ENCODE measurements at regions not wholly inside any gene's neighbourhood (a gene's known extent, or its start where the extent isn't known, plus 50 kb on each side); places are given as distances from the start of the nearest gene placed in this dataset.

- no peak for DNase-seq
Measured at GRCh38 chr1:4017636-4018365, 117.7 kb upstream of the C1orf174 start.

GRCh38 chr1:4018466-4019146, 118.5 kb upstream of the C1orf174 start:
- no peak for DNase-seq

- DNase-seq = no peak
Measured at GRCh38 chr1:4019147-4019521, 119.1 kb upstream of the C1orf174 start.

GRCh38 chr1:4019606-4020331, 119.7 kb upstream of the C1orf174 start:
- no peak for DNase-seq

- DNase-seq = no peak
Measured at GRCh38 chr1:4020449-4020848, 120.4 kb upstream of the C1orf174 start.

GRCh38 chr1:4021136-4021973, 121.3 kb upstream of the C1orf174 start:
- DNase-seq = no peak

GRCh38 chr1:4021974-4022268, 121.8 kb upstream of the C1orf174 start:
- DNase-seq = no peak

- no peak for DNase-seq
Measured at GRCh38 chr1:4022715-4023114, 122.6 kb upstream of the C1orf174 start.

- DNase-seq = no peak
Measured at GRCh38 chr1:4023678-4024077, 123.6 kb upstream of the C1orf174 start.

GRCh38 chr1:4024811-4025210, 124.7 kb upstream of the C1orf174 start:
- no peak for DNase-seq

GRCh38 chr1:4025752-4026151, 125.7 kb upstream of the C1orf174 start:
- DNase-seq = no peak

- no peak for DNase-seq
Measured at GRCh38 chr1:4027008-4027407, 126.9 kb upstream of the C1orf174 start.

GRCh38 chr1:4027492-4028138, 127.5 kb upstream of the C1orf174 start:
- DNase-seq = no peak

- DNase-seq = no peak
Measured at GRCh38 chr1:4028139-4028501, 128.0 kb upstream of the C1orf174 start.

GRCh38 chr1:4029376-4029775, 129.3 kb upstream of the C1orf174 start:
- no peak for DNase-seq

GRCh38 chr1:4032571-4032970, 132.5 kb upstream of the C1orf174 start:
- no peak for DNase-seq

- no peak for DNase-seq
Measured at GRCh38 chr1:4033129-4033676, 133.1 kb upstream of the C1orf174 start.

- no peak for DNase-seq
Measured at GRCh38 chr1:4033713-4034112, 133.6 kb upstream of the C1orf174 start.

- DNase-seq = no peak
Measured at GRCh38 chr1:4034318-4034887, 134.3 kb upstream of the C1orf174 start.

- DNase-seq = no peak
Measured at GRCh38 chr1:4044967-4045366, 144.9 kb upstream of the C1orf174 start.

GRCh38 chr1:4045397-4046010, 145.4 kb upstream of the C1orf174 start:
- no peak for DNase-seq
